Neural cell (in vitro differentiated cells): ENCODE measurements at regions not wholly inside any gene's neighbourhood (a gene's known extent, or its start where the extent isn't known, plus 50 kb on each side); places are given as distances from the start of the nearest gene placed in this dataset.

Source experiments
- H2AFZ ChIP-seq: fragments of 200-600, 300-800 bp; sonication (generic), shearing (Covaris generic); 2 replicates; pipeline ENCODE4 v1.6.0; 2014; ENCODE audit warnings: low read depth, mild to moderate bottlenecking, antibody characterized with exemption, low read length, moderate library complexity
- H3F3A ChIP-seq: fragments of 200-600 bp; shearing (Covaris generic); 2 replicates; pipeline ENCODE4 v1.6.1; 2016; ENCODE audit warnings: mild to moderate bottlenecking, moderate library complexity, mixed read lengths, antibody characterized with exemption, low read length; ENCODE audit not compliant: insufficient read depth, poor library complexity, severe bottlenecking
- H3K27ac ChIP-seq: fragments of 200-600, 300-800 bp; sonication (generic), shearing (Covaris generic); 2 replicates; pipeline ENCODE4 v1.5.1; 2014; ENCODE audit warnings: mild to moderate bottlenecking, low read length, moderate library complexity
- H3K27me3 ChIP-seq: fragments of 300-800, 200-600 bp; sonication (generic), shearing (Covaris generic); 2 replicates; pipeline ENCODE4 v1.6.0; 2014; ENCODE audit warnings: mild to moderate bottlenecking, low read depth, low read length, moderate library complexity; ENCODE audit not compliant: insufficient read depth
- H3K36me3 ChIP-seq: fragments of 300-800, 200-600 bp; sonication (generic), shearing (Covaris generic); 2 replicates; pipeline ENCODE4 v1.5.1; 2014; ENCODE audit warnings: mild to moderate bottlenecking, antibody characterized with exemption, low read length, moderate library complexity; ENCODE audit not compliant: insufficient read depth
- H3K4me2 ChIP-seq: fragments of 300-800, 200-600 bp; sonication (generic), shearing (Covaris generic); 2 replicates; pipeline ENCODE4 v1.6.0; 2014; ENCODE audit warnings: mild to moderate bottlenecking, low read length
- H3K4me3 ChIP-seq: fragments of 300-800, 200-600 bp; sonication (generic), shearing (Covaris generic); 2 replicates; pipeline ENCODE4 v1.5.1; 2014; ENCODE audit warnings: mild to moderate bottlenecking, low read length, moderate library complexity
- H3K79me2 ChIP-seq: fragments of 200-600 bp; shearing (Covaris generic); replicated peaks from 2 replicates; pipeline ENCODE4 v1.6.0; 2014; ENCODE audit warnings: mild to moderate bottlenecking, low read length, moderate library complexity; ENCODE audit not compliant: insufficient read depth
- H3K9ac ChIP-seq: fragments of 300-800, 200-600 bp; sonication (generic), shearing (Covaris generic); 2 replicates; pipeline ENCODE4 v1.6.1; 2016; ENCODE audit warnings: mild to moderate bottlenecking, low read length, mixed read lengths
- H3K9me2 ChIP-seq: fragments of 200-600 bp; shearing (Covaris generic); 2 replicates; pipeline ENCODE4 v1.6.1; 2016; ENCODE audit warnings: mild to moderate bottlenecking, low read length, mixed read lengths; ENCODE audit not compliant: insufficient read depth
- H3K9me3 ChIP-seq: fragments of 200-600, 300-800 bp; sonication (generic), shearing (Covaris generic); 2 replicates; pipeline ENCODE4 v1.6.1; 2016; ENCODE audit warnings: mild to moderate bottlenecking, mixed run types, low read length, moderate library complexity, mixed read lengths
- H4K20me1 ChIP-seq: fragments of 200-600 bp; shearing (Covaris generic); 2 replicates; pipeline ENCODE4 v1.6.1; 2016; ENCODE audit warnings: mild to moderate bottlenecking, mixed run types; ENCODE audit not compliant: insufficient read depth
- EP300 ChIP-seq: fragments of 450-650 bp; conservative IDR thresholded peaks from 2 replicates; pipeline ENCODE4 v1.6.1; 2014; ENCODE audit warnings: antibody characterized with exemption, mild to moderate bottlenecking, moderate library complexity; ENCODE audit not compliant: poor library complexity, severe bottlenecking
- EZH2 ChIP-seq: fragments of 200-600, 300-800 bp; shearing (Covaris generic), sonication (generic); IDR thresholded peaks from 2 replicates; pipeline ENCODE4 v1.6.1; 2014; ENCODE audit warnings: antibody characterized with exemption, low read length, borderline replicate concordance, mild to moderate bottlenecking; ENCODE audit not compliant: insufficient read depth, poor library complexity, severe bottlenecking
- MXI1 ChIP-seq: fragments of 450-650 bp; conservative IDR thresholded peaks from 2 replicates; pipeline ENCODE4 v1.6.1; 2014; ENCODE audit warnings: antibody characterized with exemption, mild to moderate bottlenecking; ENCODE audit not compliant: poor library complexity, severe bottlenecking
- POLR2AphosphoS5 ChIP-seq: IDR thresholded peaks from 2 replicates; pipeline ENCODE4 v1.6.1; 2012
- RAD21 ChIP-seq: fragments of 450-650 bp; conservative IDR thresholded peaks from 2 replicates; pipeline ENCODE4 v1.6.1; 2014; ENCODE audit warnings: antibody characterized with exemption, mild to moderate bottlenecking, moderate library complexity
- SMC3 ChIP-seq: fragments of 450-650 bp; conservative IDR thresholded peaks from 2 replicates; pipeline ENCODE4 v1.6.1; 2014; ENCODE audit warnings: antibody characterized with exemption, mild to moderate bottlenecking, moderate library complexity; ENCODE audit not compliant: poor library complexity
- TAF1 ChIP-seq: IDR thresholded peaks from 2 replicates; pipeline ENCODE4 v1.6.1; 2012; ENCODE audit warnings: low read depth
- TF ChIP-seq, protein P1 (sequence below): IDR thresholded peaks from 2 replicates; pipeline ENCODE4 v1.6.1; 2012; ENCODE audit warnings: borderline replicate concordance
- TF ChIP-seq, protein P2 (sequence below): fragments of 450-650 bp; IDR thresholded peaks from 2 replicates; pipeline ENCODE4 v1.5.1; 2014; ENCODE audit warnings: antibody characterized with exemption, mild to moderate bottlenecking, moderate library complexity; ENCODE audit not compliant: poor library complexity, severe bottlenecking

DNA sequence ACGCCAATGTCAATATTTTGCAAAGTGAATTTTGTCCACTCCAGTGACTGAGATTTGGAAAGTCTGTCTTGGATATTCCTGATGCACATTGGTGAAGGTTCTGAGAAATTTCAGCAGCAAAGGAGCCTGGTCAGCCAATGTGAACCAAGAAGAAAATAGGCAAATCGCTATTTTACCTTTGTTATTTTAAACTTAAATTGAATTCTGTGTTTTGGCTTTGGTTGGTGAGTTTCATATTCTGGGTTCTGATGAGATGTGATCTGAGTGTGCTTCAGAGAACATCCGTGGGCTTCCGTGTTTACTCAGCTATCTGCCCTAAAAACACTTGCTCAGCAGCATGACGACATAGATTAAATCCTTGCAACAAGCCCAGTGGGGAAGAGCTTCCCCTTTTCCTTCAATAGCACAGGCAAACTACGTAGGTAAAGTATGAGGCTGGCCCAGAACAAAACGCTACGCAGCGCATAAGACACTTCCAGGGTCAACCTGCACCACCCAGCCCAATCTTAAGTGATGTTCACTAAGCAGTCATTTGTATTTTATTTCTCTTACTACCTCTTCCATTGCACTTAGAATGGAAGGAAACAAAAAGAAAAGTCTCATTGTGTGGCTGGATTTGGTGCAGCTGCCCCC lies 176.4 kb upstream of the KAZN start:
- H3K9me2 ChIP-seq: no peaks in the 10 kb centered on the region

DNA sequence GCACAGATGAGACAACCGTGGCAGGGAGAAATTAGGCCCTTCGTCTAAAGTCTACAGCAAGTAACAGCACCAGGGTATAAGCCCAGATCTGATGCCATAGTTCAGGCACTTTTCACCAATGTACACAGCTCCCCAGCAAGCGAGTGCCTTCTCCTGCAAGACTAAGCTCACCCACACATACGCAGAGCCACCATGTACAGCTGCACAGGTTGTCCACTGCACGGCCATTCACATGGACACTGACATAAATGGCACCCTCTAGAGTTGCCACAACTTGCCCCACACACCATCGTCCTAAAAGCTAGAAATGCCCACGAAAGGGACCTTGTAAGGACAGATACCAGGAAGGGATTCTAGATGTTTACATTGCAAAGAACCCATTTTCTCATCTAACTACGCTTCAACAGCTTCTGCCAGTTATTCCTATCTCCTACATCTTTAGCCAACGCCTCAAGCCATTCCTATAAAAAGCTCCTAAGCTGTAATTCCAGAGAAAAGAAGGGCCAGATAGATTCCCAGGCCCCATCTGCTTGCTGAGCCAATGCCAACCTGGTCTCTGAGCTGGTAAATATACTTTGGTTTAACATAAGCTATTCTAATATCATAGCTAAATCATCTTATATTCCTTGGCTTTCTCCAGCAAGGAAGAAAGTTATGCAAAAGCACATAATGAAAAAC lies 174.0 kb upstream of the KAZN start:
- Histone ChIP-seq H3K4me2 (no peak overlapping the region), H3K27ac (no peak overlapping the region), H3K79me2 (no peaks in the 10 kb centered on the region), H3K9me2 (no peaks in the 10 kb centered on the region), H3K4me3 (no peak overlapping the region), H3K36me3 (no peaks in the 10 kb centered on the region), H4K20me1 (no peaks in the 10 kb centered on the region), H3K9me3 (no peaks in the 10 kb centered on the region), H2AFZ (no peak overlapping the region), H3K9ac (no peak overlapping the region), H3K27me3 (no peaks in the 10 kb centered on the region), H3F3A (no peaks in the 10 kb centered on the region)
- TF ChIP-seq, protein P1, sequence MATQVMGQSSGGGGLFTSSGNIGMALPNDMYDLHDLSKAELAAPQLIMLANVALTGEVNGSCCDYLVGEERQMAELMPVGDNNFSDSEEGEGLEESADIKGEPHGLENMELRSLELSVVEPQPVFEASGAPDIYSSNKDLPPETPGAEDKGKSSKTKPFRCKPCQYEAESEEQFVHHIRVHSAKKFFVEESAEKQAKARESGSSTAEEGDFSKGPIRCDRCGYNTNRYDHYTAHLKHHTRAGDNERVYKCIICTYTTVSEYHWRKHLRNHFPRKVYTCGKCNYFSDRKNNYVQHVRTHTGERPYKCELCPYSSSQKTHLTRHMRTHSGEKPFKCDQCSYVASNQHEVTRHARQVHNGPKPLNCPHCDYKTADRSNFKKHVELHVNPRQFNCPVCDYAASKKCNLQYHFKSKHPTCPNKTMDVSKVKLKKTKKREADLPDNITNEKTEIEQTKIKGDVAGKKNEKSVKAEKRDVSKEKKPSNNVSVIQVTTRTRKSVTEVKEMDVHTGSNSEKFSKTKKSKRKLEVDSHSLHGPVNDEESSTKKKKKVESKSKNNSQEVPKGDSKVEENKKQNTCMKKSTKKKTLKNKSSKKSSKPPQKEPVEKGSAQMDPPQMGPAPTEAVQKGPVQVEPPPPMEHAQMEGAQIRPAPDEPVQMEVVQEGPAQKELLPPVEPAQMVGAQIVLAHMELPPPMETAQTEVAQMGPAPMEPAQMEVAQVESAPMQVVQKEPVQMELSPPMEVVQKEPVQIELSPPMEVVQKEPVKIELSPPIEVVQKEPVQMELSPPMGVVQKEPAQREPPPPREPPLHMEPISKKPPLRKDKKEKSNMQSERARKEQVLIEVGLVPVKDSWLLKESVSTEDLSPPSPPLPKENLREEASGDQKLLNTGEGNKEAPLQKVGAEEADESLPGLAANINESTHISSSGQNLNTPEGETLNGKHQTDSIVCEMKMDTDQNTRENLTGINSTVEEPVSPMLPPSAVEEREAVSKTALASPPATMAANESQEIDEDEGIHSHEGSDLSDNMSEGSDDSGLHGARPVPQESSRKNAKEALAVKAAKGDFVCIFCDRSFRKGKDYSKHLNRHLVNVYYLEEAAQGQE: no peak
- TF ChIP-seq POLR2AphosphoS5: no peak
- TF ChIP-seq SMC3: no peak
- TF ChIP-seq EP300: no peak
- TF ChIP-seq, protein P2, sequence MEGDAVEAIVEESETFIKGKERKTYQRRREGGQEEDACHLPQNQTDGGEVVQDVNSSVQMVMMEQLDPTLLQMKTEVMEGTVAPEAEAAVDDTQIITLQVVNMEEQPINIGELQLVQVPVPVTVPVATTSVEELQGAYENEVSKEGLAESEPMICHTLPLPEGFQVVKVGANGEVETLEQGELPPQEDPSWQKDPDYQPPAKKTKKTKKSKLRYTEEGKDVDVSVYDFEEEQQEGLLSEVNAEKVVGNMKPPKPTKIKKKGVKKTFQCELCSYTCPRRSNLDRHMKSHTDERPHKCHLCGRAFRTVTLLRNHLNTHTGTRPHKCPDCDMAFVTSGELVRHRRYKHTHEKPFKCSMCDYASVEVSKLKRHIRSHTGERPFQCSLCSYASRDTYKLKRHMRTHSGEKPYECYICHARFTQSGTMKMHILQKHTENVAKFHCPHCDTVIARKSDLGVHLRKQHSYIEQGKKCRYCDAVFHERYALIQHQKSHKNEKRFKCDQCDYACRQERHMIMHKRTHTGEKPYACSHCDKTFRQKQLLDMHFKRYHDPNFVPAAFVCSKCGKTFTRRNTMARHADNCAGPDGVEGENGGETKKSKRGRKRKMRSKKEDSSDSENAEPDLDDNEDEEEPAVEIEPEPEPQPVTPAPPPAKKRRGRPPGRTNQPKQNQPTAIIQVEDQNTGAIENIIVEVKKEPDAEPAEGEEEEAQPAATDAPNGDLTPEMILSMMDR: no peak
- TF ChIP-seq EZH2: no peak
- TF ChIP-seq TAF1: no peak
- no peak for TF ChIP-seq RAD21
- TF ChIP-seq MXI1: no peak

More for the DNA sequence above, 176.4 kb upstream of the KAZN start:
- no peaks in the 10 kb centered on the region for H3K27me3 ChIP-seq
- no peak overlapping the region for H2AFZ ChIP-seq
- no peaks in the 10 kb centered on the region for H3F3A ChIP-seq
- no peak overlapping the region for H3K27ac ChIP-seq
- no peak overlapping the region for H3K9ac ChIP-seq
- no peak overlapping the region for H3K4me3 ChIP-seq
- H3K9me3 ChIP-seq: no peaks in the 10 kb centered on the region
- TF ChIP-seq, protein P1: no peak
- TF ChIP-seq EZH2 (no peak), TAF1 (no peak), EP300 (no peak), MXI1 (no peak), SMC3 (no peak), RAD21 (no peak), POLR2AphosphoS5 (no peak)
- TF ChIP-seq, protein P2: no peak
- no peaks in the 10 kb centered on the region for H3K36me3 ChIP-seq
- no peak overlapping the region for H3K4me2 ChIP-seq
- H4K20me1 ChIP-seq: no peaks in the 10 kb centered on the region
- no peaks in the 10 kb centered on the region for H3K79me2 ChIP-seq
